GM10266 (cell line): ENCODE measurements at regions not wholly inside any gene's neighbourhood (a gene's known extent, or its start where the extent isn't known, plus 50 kb on each side); places are given as distances from the start of the nearest gene placed in this dataset.

Experiments
- DNase-seq: peaks from one replicate; pipeline ENCODE4 v3.0.0; 2012; ENCODE audit errors: extremely low spot score
- TF ChIP-seq, protein P1 (sequence below): IDR thresholded peaks from 2 replicates; pipeline ENCODE4 v1.5.1; 2012; ENCODE audit warnings: mild to moderate bottlenecking, low read depth; ENCODE audit not compliant: control insufficient read depth, insufficient read depth; ENCODE audit errors: missing control alignments

DNA sequence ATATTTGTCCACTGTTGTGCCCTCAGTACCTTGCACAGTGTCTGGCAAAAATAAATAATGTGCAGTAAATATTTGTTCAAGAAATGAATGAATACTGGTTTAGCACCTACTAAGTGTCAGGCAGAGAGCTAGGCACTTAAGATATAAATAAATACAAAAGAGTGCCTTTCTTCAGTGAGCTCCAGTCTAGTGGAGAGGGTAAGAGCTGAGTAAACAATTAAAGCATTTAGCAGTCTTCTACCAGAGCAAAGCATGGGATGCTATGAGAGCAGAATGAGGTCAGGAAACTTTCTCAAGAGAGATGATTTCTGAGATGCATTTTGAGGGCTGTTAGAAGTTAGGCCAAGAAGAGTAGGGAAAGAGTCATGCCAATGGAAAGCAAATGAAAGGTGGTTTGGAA lies 314.7 kb downstream of the DSC3 start:
- DNase-seq = no peak
- TF ChIP-seq, protein P1, sequence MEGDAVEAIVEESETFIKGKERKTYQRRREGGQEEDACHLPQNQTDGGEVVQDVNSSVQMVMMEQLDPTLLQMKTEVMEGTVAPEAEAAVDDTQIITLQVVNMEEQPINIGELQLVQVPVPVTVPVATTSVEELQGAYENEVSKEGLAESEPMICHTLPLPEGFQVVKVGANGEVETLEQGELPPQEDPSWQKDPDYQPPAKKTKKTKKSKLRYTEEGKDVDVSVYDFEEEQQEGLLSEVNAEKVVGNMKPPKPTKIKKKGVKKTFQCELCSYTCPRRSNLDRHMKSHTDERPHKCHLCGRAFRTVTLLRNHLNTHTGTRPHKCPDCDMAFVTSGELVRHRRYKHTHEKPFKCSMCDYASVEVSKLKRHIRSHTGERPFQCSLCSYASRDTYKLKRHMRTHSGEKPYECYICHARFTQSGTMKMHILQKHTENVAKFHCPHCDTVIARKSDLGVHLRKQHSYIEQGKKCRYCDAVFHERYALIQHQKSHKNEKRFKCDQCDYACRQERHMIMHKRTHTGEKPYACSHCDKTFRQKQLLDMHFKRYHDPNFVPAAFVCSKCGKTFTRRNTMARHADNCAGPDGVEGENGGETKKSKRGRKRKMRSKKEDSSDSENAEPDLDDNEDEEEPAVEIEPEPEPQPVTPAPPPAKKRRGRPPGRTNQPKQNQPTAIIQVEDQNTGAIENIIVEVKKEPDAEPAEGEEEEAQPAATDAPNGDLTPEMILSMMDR = no peak

DNA sequence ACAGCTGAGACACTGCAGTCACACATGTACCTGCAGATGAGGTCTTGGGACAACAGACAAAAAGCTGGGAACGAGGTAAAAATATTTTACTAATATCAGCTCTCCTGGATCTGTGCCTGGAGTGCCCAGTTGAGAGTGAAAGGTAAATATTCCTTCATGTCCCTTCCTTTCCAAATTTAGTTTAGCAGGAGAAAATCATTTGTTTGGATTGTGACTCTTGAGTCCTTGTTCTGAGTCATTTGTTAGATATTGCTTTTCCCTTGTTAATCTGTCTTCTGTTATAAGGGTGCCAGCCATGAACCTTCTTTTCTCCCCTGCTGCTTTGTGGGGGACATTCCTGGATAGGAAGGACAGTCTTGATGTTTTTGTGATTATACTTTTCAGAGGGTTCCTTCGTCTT lies 329.2 kb downstream of the DSC3 start:
- TF ChIP-seq, protein P1 = no peak
- no peak for DNase-seq

DNA sequence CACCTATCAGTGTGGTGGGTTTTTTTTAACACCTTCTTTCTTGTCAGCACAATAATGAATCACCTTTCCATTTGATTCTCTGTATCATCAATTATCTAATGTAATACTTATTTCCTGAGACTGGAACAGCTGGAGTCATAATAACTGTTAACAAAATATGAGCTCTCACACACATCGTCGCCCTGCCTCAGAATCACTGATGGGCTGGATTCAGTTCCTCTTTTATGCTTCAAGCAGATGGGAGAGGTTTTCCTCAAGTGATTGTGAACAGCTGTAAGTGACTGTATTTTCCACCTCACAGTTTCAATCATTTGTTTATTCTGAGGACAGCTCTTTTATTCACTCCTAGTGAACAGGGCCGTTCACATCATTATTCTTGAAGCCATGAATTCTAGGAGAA lies 330.2 kb downstream of the DSC3 start:
- peak; percentile 15 for DNase-seq
- TF ChIP-seq, protein P1 = no peak

DNA sequence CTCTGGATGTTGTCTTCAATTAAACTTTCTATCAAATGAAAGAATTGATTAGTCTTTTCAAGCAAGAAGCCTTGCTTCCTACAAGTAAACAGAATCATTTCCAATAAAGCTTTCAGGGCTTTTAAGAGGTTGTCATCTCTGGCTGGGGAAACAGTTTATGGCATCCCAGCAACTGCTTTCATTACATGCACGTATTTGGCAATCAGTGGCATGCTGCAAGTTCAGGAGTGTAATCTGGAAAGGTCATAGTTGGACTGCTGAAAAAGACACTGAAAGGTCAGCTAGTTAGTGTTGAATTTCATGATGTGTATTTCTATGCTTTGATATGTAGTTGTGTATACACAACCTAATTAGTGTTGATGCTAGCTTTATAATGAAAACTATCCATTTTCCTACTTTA lies 332.9 kb downstream of the DSC3 start:
- TF ChIP-seq, protein P1 = no peak

DNA sequence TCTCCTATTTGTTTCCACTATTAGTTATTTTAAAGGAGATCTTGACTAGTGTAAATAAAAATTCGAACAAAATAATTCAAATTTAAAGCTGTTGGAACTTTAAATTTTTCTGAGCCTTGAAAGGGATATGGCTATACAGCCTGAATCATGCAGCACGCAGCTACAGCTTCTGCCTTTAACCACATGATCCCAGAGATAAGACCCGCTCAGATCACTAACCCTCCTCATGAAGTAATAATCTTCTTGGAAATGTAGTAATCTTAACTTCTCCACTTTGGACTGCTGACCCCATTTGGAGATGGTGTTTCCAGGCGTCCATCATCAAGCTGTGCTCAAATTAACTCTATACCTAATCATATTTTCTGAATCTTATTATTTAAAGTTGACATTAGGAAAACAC lies 336.6 kb downstream of the DSC3 start:
- no peak for DNase-seq
- TF ChIP-seq, protein P1 = no peak

More for the DNA sequence above, 332.9 kb downstream of the DSC3 start:
- no peak for DNase-seq

DNA sequence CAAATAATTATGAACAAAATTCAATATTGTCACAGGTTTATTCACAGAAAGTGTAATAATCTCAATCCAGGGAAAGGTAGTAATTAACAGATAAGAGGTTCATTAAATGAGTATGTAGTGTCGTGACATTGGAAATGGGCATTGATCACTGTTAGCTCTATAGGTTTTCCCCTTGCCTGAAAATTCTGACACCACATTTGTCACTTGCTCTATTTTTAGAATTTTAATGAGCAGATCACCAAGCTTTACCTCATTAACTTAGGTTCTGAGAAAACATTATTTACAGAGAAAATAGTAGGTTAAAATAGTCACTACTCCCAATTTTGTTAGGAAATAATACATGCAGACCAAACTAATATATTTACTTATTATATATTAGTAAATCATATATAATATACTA lies 344.0 kb downstream of the DSC3 start:
- TF ChIP-seq, protein P1 = no peak
- DNase-seq = no peak

DNA sequence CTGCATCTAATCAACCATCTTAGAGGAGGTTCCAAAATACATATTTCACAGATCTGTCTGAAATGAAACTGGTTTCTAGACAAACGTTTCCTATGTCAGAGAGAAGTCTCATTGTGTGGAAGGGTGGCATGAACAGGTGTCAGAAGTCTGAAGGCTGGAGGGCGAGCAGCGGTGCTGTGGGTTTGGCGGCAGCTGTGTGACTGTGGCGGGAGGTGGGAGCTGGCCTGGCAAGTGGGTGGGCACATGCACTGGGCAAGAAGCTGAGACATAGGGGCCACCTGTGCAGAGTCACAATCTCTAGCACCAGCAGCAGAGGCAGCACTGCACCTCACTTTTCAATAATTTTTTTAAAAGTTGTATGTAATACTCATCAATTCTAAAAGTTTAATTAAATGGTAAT lies 346.3 kb downstream of the DSC3 start:
- TF ChIP-seq, protein P1 = no peak
- no peak for DNase-seq

DNA sequence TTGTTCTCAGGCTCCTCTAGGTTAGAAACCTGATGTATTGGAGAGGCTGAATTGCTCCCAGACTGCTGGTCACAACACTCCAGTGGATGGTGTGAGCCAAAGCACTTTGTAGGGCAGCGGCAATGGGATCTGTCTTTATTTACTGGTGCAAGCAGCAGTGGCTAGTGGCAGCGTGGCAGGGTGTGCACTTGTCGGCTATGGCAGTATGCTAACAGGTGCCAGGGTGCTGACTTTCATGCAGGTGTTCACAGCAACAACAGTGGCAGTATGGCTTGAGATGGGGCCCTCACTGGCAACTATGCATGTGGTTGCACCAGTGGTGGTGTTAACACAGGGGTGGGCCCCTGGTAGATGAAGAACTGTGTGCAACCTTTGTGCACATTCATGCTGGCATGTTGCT lies 347.8 kb downstream of the DSC3 start:
- TF ChIP-seq, protein P1 = no peak
- DNase-seq = no peak
